Sigmoid colon (tissue), 6 donors: ENCODE measurements at regions not wholly inside any gene's neighbourhood (a gene's known extent, or its start where the extent isn't known, plus 50 kb on each side); places are given as distances from the start of the nearest gene placed in this dataset.

Source experiments
- DNase-seq: peaks from one replicate; pipeline ENCODE4 v3.0.0-alpha.2; 2019
- H3K27ac ChIP-seq, 4 donors: fragments of 200-600 bp; sonication (generic); one replicate each; pipeline ENCODE4 v1.5.1; 2016 to 2019; ENCODE audit warnings: mild to moderate bottlenecking in 1 of 4
- H3K27me3 ChIP-seq, 3 donors: fragments of 200-600 bp; sonication (generic); one replicate each; pipeline ENCODE4 v1.5.1; 2019; ENCODE audit warnings: mild to moderate bottlenecking in 1 of 3
- H3K36me3 ChIP-seq, 4 donors: fragments of 200-600 bp; sonication (generic); one replicate each; pipeline ENCODE4 v1.5.1; 2016 to 2019
- H3K4me1 ChIP-seq, 4 donors: fragments of 200-600 bp; sonication (generic); one replicate each; pipeline ENCODE4 v1.5.1; 2017 to 2019
- H3K4me3 ChIP-seq, 4 donors: fragments of 200-600 bp; sonication (generic); one replicate each; pipeline ENCODE4 v1.5.1; 2017 to 2019; ENCODE audit warnings: mild to moderate bottlenecking in 2 of 4, moderate library complexity in 1 of 4
- H3K9me3 ChIP-seq, 4 donors: fragments of 200-600 bp in 3 of 4; sonication (generic) in 3 of 4; one replicate each; pipeline versions ENCODE4 v1.5.1 to v1.6.1; 2013 to 2019
- CTCF ChIP-seq, 4 experiments: fragments of 450-650 bp in 3 of 4; fragments of 200-600 bp in 1 of 4; IDR thresholded peaks; one replicate each; pipeline ENCODE4 v1.5.1; 2016 to 2019; ENCODE audit warnings: antibody characterized with exemption in 4 of 4, mild to moderate bottlenecking in 3 of 4, moderate library complexity in 2 of 4
- EP300 ChIP-seq, 4 donors: sonication (generic); formaldehyde crosslinking; IDR thresholded peaks; one replicate each; pipeline ENCODE4 v1.6.1; 2017; ENCODE audit warnings: antibody characterized with exemption in 4 of 4
- POLR2A ChIP-seq, 2 donors: fragments of 450-650 bp; IDR thresholded peaks; one replicate each; pipeline ENCODE4 v1.6.1; 2016; ENCODE audit warnings: antibody characterized with exemption in 2 of 2, mild to moderate bottlenecking in 2 of 2, moderate library complexity in 2 of 2
- POLR2AphosphoS5 ChIP-seq, 4 donors: sonication (generic); formaldehyde crosslinking; IDR thresholded peaks; one replicate each; pipeline ENCODE4 v1.6.1; 2017; ENCODE audit warnings: antibody characterized with exemption in 4 of 4
- WGBS, 2 donors: extraction: QIAGEN DNeasy Blood & Tissue Kit; methylation state at CpG; one replicate each; pipeline ENCODE4 v1.1.7; 2013; 5-methylcytosine and 5-hydroxymethylcytosine counted together
- intact Hi-C: fragments of 100-400 bp; cut with DNase I; formaldehyde crosslinking; loops from one replicate; pipeline ENCODE4 v1.15.1; 2023
- donor health status: healthy with polysubstance abuse.
- donor health status: healthy.

- intact Hi-C loops = loop anchor here (5.0 to 10.0 kb wide), 3 partner anchors 43 to 408 kb away; no protein-coding TSS in a partner anchor
- DNase-seq = no peak
- Histone ChIP-seq H3K4me3 (no peak overlapping the region), H3K36me3 (no peaks in the 10 kb centered on the region), H3K9me3 (no peaks in the 10 kb centered on the region), H3K27me3 (no peaks in the 10 kb centered on the region), H3K4me1 (peaks cover 0 to 26% (median 23%) of the 10 kb centered on the region in 4 donors), H3K27ac (no peak overlapping the region)
- 23 to 66% methylated on average over 1 of the region's 1 CpG for WGBS, 2 donors
- no peak for TF ChIP-seq POLR2AphosphoS5 (IDR thresholded peaks at IDR 0.05)
- no peak for TF ChIP-seq POLR2A (IDR thresholded peaks at IDR 0.05)
- TF ChIP-seq EP300 (IDR thresholded peaks at IDR 0.05) = no peak
- no peak for TF ChIP-seq CTCF (IDR thresholded peaks at IDR 0.05)
Measured at GRCh38 chr11:95294701-95295100, 63.7 kb upstream of the SESN3 start.

- WGBS, 2 donors = 93 to 96% methylated on average over 3 of the region's 3 CpGs
Measured at GRCh38 chr11:95293116-95293515, 62.1 kb upstream of the SESN3 start.

GRCh38 chr11:95291946-95292345 is 60.9 kb upstream of the SESN3 start:
- Histone ChIP-seq H3K4me3 (no peak overlapping the region), H3K27me3 (no peaks in the 10 kb centered on the region), H3K36me3 (no peaks in the 10 kb centered on the region), H3K27ac (no peak overlapping the region), H3K4me1 (peaks cover 0 to 23% (median 21%) of the 10 kb centered on the region in 4 donors), H3K9me3 (no peaks in the 10 kb centered on the region)
- TF ChIP-seq POLR2AphosphoS5 (IDR thresholded peaks at IDR 0.05) (no peak), CTCF (IDR thresholded peaks at IDR 0.05) (no peak), POLR2A (IDR thresholded peaks at IDR 0.05) (no peak), EP300 (IDR thresholded peaks at IDR 0.05) (no peak)
- 20 to 66% methylated on average over 4 of the region's 4 CpGs for WGBS, 2 donors
- DNase-seq = no peak
- intact Hi-C loops = loop anchor here (10.0 kb wide), 1 partner anchor 353 kb away; no protein-coding TSS in a partner anchor

More at GRCh38 chr11:95293116-95293515, 62.1 kb upstream of the SESN3 start:
- Histone ChIP-seq H3K27ac (no peak overlapping the region), H3K9me3 (no peaks in the 10 kb centered on the region), H3K4me3 (no peak overlapping the region), H3K27me3 (no peaks in the 10 kb centered on the region), H3K36me3 (no peaks in the 10 kb centered on the region), H3K4me1 (peaks cover 0 to 26% (median 23%) of the 10 kb centered on the region in 4 donors)
- TF ChIP-seq POLR2AphosphoS5 (IDR thresholded peaks at IDR 0.05) (no peak), POLR2A (IDR thresholded peaks at IDR 0.05) (no peak), CTCF (IDR thresholded peaks at IDR 0.05) (no peak), EP300 (IDR thresholded peaks at IDR 0.05) (no peak)
- DNase-seq = no peak
- intact Hi-C loops = loop anchor here (10.0 kb wide), 1 partner anchor 352 kb away; no protein-coding TSS in a partner anchor

- Histone ChIP-seq H3K36me3 (no peaks in the 10 kb centered on the region), H3K9me3 (no peaks in the 10 kb centered on the region), H3K27me3 (no peaks in the 10 kb centered on the region), H3K4me1 (no peaks in the 10 kb centered on the region), H3K4me3 (no peak overlapping the region), H3K27ac (no peak overlapping the region)
- 97% methylated on average over 2 of the region's 2 CpGs for WGBS, 2 donors
- intact Hi-C loops = loop anchor here (10.0 kb wide), 1 partner anchor 355 kb away; no protein-coding TSS in a partner anchor
- TF ChIP-seq POLR2A (IDR thresholded peaks at IDR 0.05) = no peak
- TF ChIP-seq POLR2AphosphoS5 (IDR thresholded peaks at IDR 0.05) = no peak
- TF ChIP-seq CTCF (IDR thresholded peaks at IDR 0.05) = no peak
- TF ChIP-seq EP300 (IDR thresholded peaks at IDR 0.05) = no peak
- DNase-seq = no peak
Measured at GRCh38 chr11:95289378-95290101, 58.5 kb upstream of the SESN3 start.
